Hematopoietic multipotent progenitor cell treated with erythropoietin and hydrocortisone succinate and interleukin-3 and kit ligand, for 17 days (in vitro differentiated cells): ENCODE measurements at regions not wholly inside any gene's neighbourhood (a gene's known extent, or its start where the extent isn't known, plus 50 kb on each side); places are given as distances from the start of the nearest gene placed in this dataset.

Source experiments
- DNase-seq: peaks from one replicate; pipeline ENCODE4 v3.0.0-alpha.2; 2015; ENCODE audit warnings: low spot score

DNA sequence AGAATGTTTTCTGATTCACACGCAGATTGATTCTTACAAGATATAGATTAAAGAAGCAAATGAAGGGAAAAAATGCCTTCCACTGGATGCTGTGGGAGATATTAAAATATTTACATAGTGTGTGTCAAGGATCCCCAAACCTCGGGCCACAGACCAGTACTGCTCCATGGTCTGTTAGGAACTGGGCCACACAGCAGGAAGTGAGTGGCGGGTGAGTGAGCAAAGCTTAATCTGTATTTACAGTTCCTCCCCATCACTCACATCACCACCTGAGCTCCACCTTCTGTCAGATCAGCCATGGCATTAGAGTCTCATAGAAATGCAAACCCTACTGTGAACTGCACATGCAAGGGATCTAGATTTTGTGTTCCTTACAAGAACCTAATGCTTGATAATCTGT, 552.6 kb upstream of the GOLIM4 start:
- DNase-seq = no peak

DNA sequence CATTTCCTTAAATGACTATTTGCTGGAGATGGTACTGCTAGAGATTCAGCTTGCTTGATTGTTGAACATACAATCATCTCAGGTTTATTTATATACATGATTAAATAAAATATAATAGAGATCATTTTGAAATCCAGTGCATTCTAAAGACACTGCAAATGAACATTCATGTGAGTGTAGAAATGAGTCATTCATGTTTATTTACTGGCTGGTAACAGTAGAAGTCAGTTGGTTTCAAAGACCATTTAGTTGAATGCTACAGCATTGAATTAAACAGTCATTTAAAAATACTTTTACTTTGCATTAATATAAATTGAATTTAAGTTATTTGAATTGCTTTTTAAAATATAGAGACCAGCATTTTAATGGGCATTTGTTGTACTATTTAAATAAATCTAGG, 551.9 kb upstream of the GOLIM4 start:
- DNase-seq = no peak

DNA sequence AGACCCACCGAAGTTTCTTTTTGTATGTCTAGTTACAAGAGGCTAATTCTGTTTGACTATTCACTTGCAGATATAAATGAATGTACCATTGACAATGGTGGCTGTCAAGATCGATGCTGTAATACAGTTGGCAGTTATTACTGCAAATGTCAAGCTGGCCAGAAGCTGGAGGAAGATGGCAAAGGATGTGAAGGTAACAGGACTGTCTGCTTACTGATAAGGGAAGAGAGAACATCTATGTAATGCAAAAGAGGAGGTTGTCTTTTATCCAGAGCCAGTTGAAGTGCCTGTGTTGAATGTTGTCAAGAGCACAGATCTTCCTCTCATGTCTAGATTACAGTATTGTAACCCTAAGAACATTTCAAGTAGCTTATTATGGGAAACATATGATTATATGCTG, 549.5 kb upstream of the GOLIM4 start:
- no peak for DNase-seq

DNA sequence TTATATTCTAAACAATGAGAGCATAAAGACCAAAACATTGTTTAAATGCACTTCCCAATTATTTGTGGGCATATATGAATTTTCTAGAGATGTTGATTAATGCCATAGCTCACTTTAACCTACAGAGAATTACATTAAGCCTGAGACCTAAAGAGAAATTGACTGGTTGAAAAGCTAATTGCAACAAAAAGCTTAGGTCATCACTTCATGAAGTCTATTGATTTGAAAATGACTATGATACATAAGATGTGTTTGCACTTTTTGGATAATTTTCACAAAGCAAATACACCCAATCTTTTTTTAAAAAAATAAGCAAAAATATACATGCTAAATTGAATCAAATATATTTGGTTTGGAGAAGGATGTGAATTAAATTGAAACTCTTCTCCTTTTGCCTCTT, 532.8 kb upstream of the GOLIM4 start:
- DNase-seq = no peak

DNA sequence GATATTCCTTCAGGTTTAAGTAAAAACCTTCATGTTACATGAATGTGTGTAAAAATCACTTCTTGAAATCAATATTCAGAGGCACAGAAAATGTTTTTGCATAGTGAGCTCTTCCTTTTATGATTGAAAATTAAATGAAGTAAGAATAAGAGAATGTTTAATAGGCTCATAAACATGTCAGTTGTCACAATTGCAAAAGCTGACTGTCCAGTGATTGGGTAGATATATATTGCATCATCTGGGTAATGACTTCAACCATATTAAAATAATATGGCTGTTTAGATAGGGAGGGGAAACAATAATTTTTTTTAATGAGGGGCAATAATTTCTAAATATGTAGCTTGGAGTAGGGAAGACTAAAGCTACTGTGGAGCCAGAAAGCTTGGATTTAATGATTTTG, 529.8 kb upstream of the GOLIM4 start:
- no peak for DNase-seq

DNA sequence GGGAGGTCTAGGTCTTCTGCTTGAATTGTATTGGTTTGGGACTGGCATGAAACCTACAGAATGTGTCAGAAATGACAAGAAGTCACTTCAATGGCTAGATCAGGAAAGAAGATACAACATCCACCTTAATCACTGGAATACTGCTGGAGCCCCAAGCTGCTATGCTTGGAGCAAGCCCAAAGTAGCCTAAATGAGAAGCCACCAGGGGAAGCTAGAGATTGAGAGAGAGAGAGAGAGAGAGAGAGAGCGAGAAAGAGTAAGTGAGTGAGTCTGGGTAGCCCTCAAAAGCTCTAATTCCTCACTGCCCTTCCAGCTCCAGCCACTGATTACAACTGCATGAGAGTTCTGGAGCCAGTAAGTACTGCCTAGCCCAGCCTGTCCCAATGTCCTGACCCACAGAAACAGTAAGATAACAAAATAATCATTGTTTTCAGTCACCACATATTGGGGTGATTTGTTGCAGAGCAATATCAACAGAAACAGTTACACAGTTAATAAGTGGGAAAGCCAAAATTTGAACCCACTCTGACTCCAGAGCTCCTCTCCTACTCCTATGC, 529.2 kb upstream of the GOLIM4 start:
- no peak for DNase-seq

DNA sequence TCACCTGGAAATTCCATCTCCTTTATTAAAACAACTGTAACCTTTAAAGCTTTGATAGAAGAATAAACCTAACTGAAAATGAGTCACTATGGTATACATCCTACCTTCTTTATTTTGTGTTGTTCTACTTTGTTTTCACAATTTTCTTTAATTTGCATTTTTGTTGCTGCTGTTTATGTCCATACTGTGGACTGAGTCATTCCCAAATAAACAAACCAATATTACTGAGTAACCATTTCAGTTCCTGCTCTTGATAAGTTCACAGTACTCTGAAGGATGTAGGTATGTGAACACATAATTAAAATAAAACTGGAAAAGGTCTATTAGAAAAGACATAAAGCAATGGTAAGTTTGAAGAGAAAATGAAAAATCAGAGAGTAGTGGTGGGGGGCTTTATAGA, 528.5 kb upstream of the GOLIM4 start:
- no peak for DNase-seq

DNA sequence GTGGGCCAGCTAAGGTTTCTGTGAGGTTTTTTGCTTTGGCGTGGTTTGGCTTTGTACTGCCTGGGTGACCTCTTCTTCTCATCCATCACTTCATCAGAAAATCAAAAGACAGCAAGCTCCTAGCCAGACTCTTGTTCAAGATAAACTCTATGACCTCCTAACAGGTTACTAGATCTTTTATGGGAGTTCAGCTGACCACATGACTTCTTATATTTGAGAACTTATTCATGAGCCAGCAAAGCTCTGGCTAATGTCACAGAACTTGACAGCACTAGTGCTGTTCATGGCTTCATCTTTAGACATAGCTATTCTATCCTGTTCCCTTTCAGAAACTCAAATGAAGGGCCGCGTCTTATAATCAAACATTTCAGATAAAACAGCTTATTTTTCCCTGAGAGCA, 527.1 kb upstream of the GOLIM4 start:
- no peak for DNase-seq

DNA sequence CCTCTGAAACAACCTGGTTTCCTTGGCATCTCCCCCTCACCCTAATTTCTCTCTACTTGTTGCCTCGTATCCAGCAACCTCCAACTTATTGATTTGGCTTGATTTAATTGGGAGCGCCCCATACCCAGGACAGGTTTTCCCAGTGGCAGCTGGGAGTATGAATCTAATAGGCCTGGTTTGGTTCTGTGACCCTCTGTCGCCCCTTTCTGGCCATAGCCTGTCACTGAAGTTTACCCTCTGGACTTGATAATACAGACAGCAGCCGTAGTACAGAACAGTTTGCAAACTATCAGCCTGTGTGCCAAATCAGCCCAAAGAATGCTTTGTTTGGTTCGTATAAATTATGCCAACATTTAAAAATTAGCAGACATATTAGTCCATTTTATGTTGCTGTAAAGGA, 525.1 kb upstream of the GOLIM4 start:
- DNase-seq = no peak

DNA sequence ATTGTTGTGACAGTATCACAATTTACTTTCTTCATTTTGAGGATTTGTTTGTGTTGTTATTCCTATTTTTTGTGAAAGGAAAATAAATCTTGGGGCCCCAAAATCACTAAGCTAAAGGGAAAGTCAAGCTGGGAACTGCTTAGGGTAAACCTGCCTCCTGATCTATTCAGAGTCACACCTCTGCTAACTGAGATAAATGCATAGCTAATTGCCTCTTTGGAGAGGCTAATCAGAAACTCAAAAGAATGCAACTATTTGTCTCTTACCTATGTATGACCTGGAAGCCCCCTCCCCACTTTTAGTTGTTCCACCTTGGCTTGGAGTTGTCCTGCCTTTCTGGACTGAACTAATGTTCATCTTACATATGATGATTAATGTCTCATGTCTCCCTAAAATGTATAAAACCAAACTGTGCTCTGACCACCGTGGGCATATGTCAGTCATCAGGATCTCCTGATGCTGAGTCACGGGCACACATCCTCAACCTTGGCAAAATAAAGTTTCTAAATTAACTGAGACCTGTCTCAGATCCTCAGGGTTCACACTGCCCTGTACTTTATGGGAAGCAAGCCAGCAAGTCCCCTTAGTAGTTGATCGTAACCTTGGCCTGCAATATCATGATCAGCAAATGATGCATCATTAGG, 523.2 kb upstream of the GOLIM4 start:
- no peak for DNase-seq

DNA sequence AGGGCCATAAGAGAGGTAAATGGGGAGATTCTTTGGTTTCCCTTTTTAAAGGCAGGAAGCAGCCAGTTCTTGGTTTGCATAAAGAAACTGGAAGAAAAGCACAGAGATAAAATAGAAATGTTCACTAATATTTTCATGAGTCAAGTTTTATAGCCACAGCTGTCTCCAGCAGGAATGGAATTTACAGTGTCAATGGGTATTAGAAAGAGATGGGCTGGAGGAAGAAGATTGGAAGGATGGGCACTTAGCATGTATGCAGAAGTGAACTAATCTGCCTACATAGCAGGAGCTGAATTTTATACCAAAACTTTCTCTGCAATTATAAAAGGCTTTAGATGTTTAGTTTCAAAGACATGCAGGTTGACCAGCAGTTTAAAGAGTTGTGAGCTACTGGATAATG, 521.9 kb upstream of the GOLIM4 start:
- DNase-seq = no peak

DNA sequence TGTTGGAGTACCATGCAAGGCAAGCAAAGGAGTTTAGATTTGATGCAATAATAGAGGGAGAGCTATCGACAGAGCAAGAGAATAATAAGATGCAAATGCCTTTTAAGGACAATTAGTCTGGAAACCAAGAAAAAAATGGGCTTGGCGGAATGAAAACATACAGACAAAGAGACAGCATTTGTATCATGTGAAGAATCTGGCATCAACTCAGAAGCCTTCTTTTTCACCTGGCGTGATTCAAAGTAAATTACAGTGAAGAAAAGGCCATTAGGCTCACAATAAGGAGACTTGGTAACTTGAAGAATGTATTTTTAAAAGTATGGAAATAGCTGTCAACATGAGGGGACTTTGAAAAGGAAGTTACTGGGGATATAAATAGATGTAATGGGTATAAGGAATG, 521.2 kb upstream of the GOLIM4 start:
- no peak for DNase-seq

DNA sequence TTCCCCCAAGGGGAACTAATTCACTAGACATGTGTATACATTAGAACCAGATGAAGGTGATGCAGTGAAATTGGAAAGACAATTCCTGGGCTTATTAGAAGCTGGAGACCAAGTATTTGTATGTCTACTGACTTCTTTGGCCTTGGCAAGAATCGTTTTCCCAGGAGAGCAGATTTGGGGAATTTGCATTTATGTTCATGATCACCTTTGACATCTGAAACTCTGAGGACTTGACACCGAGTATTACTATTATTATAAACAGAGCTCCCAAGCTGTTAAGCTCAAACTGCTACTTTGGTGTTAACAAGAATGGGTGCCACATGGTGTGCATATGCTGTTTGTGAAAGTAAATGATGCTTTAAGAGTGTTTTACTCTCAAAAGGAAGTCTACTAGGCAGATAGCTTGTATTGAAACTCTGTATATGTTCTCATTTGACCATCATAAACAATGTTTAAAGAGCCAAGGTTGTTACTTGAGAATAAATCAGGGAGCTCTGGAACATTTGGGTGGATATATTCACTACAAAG, 519.8 kb upstream of the GOLIM4 start:
- no peak for DNase-seq

DNA sequence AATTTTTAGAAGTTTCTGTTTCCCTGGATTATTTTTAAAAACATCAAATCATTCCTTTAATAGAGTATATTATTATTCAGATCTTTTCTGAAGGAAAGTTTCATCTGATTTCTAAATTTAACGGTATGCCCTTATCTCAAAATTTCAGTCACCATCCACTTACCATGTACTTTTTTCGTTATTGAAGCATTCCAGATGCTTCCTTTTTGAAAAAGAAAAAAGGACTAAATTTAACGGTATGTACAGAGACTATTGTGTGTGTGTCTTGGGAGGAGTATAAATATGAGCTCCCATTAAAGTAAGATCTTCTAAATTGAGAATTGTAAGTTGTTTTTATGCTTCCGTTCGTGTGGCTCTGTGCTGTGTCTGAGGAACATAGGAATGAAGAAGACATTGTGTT, 517.4 kb upstream of the GOLIM4 start:
- no peak for DNase-seq

DNA sequence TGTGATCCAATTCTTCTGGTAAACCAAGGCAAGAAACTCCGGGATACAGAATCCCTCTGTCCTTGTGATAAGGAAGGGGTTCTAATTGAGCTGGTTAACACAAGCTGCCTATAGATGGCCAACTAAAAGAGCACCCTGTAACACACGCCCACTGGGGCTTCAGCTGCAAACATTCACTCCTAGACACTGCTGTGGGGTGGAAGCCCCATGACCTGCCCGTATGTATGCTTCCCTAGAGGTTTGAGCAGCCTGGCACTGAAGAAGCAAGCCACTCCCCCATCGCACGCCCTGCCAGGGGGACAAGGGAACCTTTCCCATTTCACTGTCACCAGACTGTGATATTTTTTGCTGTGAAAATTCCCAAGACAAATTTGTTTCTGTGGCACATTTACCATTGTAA, 516.9 kb upstream of the GOLIM4 start:
- no peak for DNase-seq

DNA sequence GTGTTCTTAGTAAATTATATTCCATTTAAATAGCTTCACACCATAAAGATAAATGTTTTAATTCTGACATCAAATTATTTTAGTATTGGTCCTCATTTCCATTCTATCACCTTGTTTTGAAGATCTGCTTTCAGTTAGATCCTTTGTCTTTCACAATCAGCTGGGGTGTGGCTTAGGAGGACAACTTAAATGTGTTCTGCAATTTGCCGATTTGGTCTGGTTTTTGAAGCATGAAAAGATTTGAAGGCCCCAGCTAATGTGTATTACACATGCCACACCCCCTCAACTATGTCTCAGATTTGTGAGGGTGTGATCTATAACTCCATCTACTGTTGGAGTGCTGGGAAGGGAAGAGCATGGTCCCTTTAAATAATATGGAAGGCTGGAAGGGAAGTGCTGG, 516.1 kb upstream of the GOLIM4 start:
- no peak for DNase-seq

DNA sequence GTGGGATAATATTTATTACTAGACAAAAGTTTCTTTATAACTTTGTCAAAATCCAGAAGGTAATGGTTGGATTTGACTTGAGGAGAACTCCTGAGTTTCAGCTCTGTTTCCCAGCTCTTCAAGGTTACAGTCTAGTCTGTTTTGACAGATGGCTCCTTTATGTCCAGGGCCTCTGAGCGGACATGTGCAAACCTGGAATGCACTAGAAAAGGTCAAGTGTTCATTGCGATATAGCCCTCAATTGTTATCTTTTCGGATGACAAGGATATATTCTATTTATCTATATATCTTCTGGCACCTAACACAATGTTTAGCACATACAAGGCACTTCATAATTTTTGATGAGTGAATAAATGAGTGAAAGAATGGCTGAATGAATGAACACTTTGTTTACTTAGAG, 513.2 kb upstream of the GOLIM4 start:
- no peak for DNase-seq

DNA sequence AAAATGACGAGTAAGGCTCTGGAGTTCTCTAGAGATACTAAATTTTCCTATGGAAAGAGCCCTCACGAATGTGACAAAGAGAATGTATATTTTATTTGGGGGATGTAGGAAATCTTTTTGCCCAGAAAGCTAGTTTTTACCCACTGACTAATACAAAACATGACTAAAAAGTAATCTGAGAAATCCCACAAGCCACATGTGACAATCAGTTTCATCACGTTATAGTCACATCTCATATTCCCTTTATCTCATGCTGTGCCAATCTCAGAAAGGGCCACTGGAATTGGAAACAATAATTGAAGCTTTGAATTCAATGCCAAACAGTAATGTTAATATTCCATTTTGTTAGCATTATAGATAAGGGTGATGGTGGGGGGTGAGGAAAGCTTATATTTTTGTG, 509.0 kb upstream of the GOLIM4 start:
- no peak for DNase-seq

DNA sequence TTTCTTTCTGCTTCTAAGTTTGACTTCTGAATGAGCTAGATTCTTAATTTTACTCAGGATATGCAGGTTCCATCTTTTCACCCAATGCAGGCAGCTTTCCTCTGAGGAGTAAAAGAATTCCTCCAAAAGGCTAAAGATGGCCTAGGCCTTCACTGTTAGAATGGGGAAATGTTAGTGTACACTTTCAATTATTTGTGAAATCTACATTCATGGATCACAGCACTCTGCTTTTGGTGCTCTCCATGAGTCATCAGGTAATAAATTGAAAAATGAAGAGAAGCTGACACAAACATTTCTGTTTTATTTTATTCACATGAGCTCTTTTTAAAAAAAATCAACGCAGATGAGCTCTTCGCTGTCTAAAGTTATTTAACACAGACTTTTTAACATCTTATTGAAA, 502.5 kb upstream of the GOLIM4 start:
- no peak for DNase-seq

DNA sequence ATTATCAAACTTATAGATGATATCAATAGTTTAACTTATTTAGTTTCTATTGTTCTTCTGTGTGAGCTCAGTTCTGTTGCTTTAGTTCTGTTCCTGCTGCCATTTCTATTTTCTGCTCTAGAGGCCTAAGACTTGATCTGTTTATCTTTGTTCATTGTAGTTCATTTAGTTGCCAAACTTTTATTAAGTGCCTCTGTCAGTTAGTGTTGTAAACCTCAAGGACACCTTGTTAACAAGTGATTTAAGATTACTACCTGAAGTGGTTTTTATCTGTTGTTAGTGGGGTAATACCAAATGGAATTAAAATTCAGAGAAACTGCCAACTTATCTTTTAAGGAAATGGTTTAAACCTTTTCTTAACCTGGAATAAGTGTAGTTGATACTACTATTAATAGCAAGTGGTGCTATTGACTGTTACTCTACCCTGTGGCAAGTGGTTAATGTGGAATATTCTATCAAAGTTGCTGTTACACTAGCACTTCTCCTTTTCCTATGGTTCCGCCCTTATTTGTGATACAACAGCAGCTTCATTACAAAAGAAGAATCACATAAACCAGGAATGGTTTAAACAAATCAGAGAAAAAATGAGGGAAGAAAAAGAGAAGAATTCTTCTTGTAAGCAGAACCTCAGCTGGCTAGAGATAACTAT, 500.6 kb upstream of the GOLIM4 start:
- no peak for DNase-seq

DNA sequence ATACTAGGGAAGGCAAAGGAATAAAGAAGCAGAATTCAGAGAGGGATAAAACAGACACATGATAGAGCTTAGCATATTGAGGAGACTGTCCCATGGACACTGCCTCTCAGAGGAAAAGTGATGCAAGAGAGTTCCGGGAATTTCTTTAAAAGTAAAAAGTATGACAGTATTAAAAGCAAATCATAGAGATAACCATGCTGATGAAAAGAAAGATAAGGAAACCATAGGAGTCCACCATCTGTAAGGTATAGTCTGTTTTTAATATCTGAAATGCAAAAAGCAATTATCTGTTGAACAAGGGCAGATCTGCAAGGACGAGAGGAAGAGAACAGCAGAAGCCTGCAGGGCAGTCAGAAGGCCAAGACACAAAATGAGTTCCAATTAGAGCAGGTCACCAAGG, 495.9 kb upstream of the GOLIM4 start:
- no peak for DNase-seq

DNA sequence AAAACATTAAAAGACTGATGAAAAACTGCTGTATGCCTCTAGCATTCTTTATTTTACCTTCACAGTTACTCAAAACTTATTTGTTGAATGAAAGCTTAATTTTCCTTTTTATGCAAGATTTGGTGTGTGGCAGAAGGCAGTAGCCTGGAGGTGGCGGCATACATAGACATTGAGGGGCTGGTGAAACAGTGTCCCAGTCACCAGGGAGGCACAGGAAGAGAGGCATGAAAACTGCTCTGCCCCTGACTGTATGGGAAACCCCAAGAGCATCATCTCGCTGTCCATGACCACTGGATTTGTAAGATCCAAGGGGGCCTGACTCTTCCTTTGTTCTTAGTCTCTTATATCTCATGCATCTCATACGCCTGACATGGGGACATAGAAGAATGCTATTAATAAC, 493.7 kb upstream of the GOLIM4 start:
- no peak for DNase-seq

DNA sequence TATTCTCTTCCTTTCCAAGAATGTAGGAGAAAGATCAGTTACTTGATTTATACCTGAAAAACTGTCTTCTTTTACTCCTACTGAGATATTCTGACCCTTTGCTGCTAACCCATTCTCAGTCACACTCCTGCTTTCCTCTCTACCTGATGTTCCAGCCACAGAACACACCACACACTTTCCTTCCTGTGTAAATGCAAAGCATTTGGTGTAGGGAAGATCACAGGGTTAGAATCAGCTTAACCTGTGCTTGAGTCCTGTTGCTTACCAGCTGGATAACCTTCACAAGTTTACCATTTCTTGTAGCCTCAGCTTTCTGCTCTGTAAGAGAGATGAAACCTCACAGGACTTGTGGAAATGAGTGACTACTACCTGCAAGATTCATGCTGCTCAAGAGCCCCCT, 489.8 kb upstream of the GOLIM4 start:
- no peak for DNase-seq

DNA sequence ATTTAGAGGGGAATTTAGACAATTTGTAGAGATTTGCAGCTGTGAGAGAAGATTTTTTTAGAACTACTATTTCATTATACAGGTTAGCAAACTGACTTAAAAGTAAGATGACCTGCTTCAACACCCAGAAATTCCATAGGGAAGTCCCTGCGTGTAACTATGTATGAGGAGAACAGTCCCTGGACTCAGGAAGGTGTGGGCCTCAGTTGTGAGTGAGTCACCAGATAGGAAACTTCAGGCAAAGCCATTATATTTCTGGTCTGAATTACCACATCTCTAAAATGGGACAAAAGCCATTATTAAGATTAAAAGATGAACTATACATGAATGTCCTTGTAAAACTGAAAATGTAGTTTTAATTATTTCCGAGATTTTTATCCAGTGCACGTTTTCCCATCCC, 488.3 kb upstream of the GOLIM4 start:
- DNase-seq = no peak
